Right lobe of liver (tissue), 4 donors: ENCODE measurements at regions not wholly inside any gene's neighbourhood (a gene's known extent, or its start where the extent isn't known, plus 50 kb on each side); places are given as distances from the start of the nearest gene placed in this dataset.

Source experiments
- POLR2A ChIP-seq: fragments of 450-650 bp; IDR thresholded peaks from one replicate; pipeline ENCODE4 v1.6.1; 2017; ENCODE audit warnings: antibody characterized with exemption, mild to moderate bottlenecking
- TF ChIP-seq, protein P1 (sequence below), 4 donors: fragments of 200-600 bp in 3 of 4; fragments of 450-650 bp in 1 of 4; IDR thresholded peaks; one replicate each; pipeline versions ENCODE4 v1.5.1 to v1.8.0; 2016 to 2022; ENCODE audit warnings: antibody characterized with exemption in 4 of 4, mild to moderate bottlenecking in 2 of 4
- donor health status: DM: no; HTN: no; CAD: no.
- donor health status: DM: no; HTN: no; CAD: no.
- donor health status: DM: no; HTN: yes; CAD: no.

GRCh38 chr15:94970096-94970495 is 738.7 kb downstream of the MCTP2 start:
- TF ChIP-seq, protein P1, sequence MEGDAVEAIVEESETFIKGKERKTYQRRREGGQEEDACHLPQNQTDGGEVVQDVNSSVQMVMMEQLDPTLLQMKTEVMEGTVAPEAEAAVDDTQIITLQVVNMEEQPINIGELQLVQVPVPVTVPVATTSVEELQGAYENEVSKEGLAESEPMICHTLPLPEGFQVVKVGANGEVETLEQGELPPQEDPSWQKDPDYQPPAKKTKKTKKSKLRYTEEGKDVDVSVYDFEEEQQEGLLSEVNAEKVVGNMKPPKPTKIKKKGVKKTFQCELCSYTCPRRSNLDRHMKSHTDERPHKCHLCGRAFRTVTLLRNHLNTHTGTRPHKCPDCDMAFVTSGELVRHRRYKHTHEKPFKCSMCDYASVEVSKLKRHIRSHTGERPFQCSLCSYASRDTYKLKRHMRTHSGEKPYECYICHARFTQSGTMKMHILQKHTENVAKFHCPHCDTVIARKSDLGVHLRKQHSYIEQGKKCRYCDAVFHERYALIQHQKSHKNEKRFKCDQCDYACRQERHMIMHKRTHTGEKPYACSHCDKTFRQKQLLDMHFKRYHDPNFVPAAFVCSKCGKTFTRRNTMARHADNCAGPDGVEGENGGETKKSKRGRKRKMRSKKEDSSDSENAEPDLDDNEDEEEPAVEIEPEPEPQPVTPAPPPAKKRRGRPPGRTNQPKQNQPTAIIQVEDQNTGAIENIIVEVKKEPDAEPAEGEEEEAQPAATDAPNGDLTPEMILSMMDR (IDR thresholded peaks at IDR 0.05): no peak
- no peak for TF ChIP-seq POLR2A
